ENCODE measurements at regions not wholly inside any gene's neighbourhood (a gene's known extent, or its start where the extent isn't known, plus 50 kb on each side); places are given as distances from the start of the nearest gene placed in this dataset.

GRCh38 chr21:41673596-41674335 is 93.1 kb downstream of the RIPK4 start:
- Histone ChIP-seq H3K4me3 (ENCODE audit: low read depth, low read length) (no peak overlapping the region), H3K9me3 (ENCODE audit: severe bottlenecking) (no peaks in the 10 kb centered on the region), H3K27ac (no peak overlapping the region), H3K36me3 (no peaks in the 10 kb centered on the region), H3K27me3 (ENCODE audit: insufficient read depth, low read depth, severe bottlenecking) (no peaks in the 10 kb centered on the region)
- DNase-seq = no peak
- no peak for TF ChIP-seq CTCF (IDR thresholded peaks at IDR 0.05; ENCODE audit: low read depth, low read length)

GRCh38 chr21:41673071-41673470 is 93.8 kb downstream of the RIPK4 start:
- no peaks in the 10 kb centered on the region for H3K9me3 ChIP-seq (ENCODE audit: severe bottlenecking)
- no peaks in the 10 kb centered on the region for H3K36me3 ChIP-seq
- H3K4me3 ChIP-seq (ENCODE audit: low read depth, low read length) = no peak overlapping the region
- no peak overlapping the region for H3K27ac ChIP-seq
- DNase-seq = no peak
- no peak for TF ChIP-seq CTCF (IDR thresholded peaks at IDR 0.05; ENCODE audit: low read depth, low read length)
- no peaks in the 10 kb centered on the region for H3K27me3 ChIP-seq (ENCODE audit: insufficient read depth, low read depth, severe bottlenecking)

GRCh38 chr21:41672543-41672915 is 94.3 kb downstream of the RIPK4 start:
- no peaks in the 10 kb centered on the region for H3K27me3 ChIP-seq (ENCODE audit: insufficient read depth, low read depth, severe bottlenecking)
- DNase-seq = no peak
- TF ChIP-seq CTCF (IDR thresholded peaks at IDR 0.05; ENCODE audit: low read depth, low read length) = no peak
- no peaks in the 10 kb centered on the region for H3K36me3 ChIP-seq
- no peak overlapping the region for H3K4me3 ChIP-seq (ENCODE audit: low read depth, low read length)
- H3K9me3 ChIP-seq (ENCODE audit: severe bottlenecking) = no peaks in the 10 kb centered on the region
- no peak overlapping the region for H3K27ac ChIP-seq

- no peaks in the 10 kb centered on the region for H3K36me3 ChIP-seq
- no peak for DNase-seq
- no peak overlapping the region for H3K27ac ChIP-seq
- no peak for TF ChIP-seq CTCF (IDR thresholded peaks at IDR 0.05; ENCODE audit: low read depth, low read length)
- no peak overlapping the region for H3K4me3 ChIP-seq (ENCODE audit: low read depth, low read length)
- H3K9me3 ChIP-seq (ENCODE audit: severe bottlenecking) = no peaks in the 10 kb centered on the region
- no peaks in the 10 kb centered on the region for H3K27me3 ChIP-seq (ENCODE audit: insufficient read depth, low read depth, severe bottlenecking)
Observed at GRCh38 chr21:41671859-41672542, 94.9 kb downstream of the RIPK4 start.

- Histone ChIP-seq H3K27me3 (ENCODE audit: insufficient read depth, low read depth, severe bottlenecking) (no peaks in the 10 kb centered on the region), H3K36me3 (no peaks in the 10 kb centered on the region), H3K9me3 (ENCODE audit: severe bottlenecking) (no peaks in the 10 kb centered on the region), H3K27ac (no peak overlapping the region), H3K4me3 (ENCODE audit: low read depth, low read length) (no peak overlapping the region)
- no peak for TF ChIP-seq CTCF (IDR thresholded peaks at IDR 0.05; ENCODE audit: low read depth, low read length)
- no peak for DNase-seq
Observed at GRCh38 chr21:41671212-41671762, 95.6 kb downstream of the RIPK4 start.
